T-helper 9 cell (primary cell): ENCODE measurements at regions not wholly inside any gene's neighbourhood (a gene's known extent, or its start where the extent isn't known, plus 50 kb on each side); places are given as distances from the start of the nearest gene placed in this dataset.
"Not testable (repeated sequence)": the region's sequence is repeated elsewhere in the genome, so short reads cannot be mapped to it uniquely, and the experiment has no call there.

ENCODE experiments used
- DNase-seq: peaks from one replicate; pipeline ENCODE4 v3.0.0-alpha.2; 2020

GRCh38 chr12:63406781-63407180 is 255.8 kb upstream of the AVPR1A start:
- no peak for DNase-seq

DNA sequence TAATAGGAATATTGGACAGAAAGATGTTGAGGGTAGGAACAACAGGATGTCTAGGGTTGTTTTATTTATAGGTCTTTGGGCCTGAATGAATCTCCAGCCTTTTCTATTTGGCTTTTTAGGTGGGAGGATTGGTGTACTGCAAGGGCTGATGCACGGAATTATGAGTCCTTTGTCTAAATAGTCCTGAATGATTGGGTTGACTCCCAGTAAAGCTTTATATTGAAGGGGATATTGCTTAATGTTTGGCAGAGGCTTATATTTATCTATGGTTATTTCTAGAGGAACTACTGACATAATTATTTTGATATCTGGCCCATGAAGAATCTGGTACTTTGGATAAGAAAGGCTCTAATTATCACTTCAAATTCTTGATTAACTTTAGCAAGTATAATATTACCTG is 253.6 kb upstream of the AVPR1A start:
- no peak for DNase-seq

GRCh38 chr12:63403256-63403655 is 252.3 kb upstream of the AVPR1A start:
- no peak for DNase-seq

DNA sequence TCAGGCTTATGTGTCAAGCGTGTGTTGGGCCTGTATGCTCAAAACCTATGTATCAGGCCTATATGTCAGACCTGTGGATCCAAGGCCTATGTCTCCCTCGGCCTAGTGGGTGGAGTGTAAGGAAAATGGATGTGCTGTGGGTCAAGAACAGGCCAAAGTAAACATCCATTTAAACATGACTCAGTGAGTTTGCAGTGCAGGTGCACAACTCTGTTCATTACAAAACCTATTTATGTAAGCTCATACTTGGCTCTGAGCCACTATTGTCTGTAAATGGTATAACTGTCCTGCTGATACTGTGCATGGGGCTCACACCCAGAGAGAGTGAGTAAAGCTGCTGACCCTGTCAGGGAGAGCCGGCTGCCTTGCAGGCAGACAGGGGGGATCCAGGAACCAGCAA is 249.7 kb upstream of the AVPR1A start:
- no peak for DNase-seq

GRCh38 chr12:63400318-63400717 is 249.3 kb upstream of the AVPR1A start:
- no peak for DNase-seq

GRCh38 chr12:63397807-63398206 is 246.8 kb upstream of the AVPR1A start:
- DNase-seq: no peak

GRCh38 chr12:63396135-63396534 is 245.1 kb upstream of the AVPR1A start:
- no peak for DNase-seq

DNA sequence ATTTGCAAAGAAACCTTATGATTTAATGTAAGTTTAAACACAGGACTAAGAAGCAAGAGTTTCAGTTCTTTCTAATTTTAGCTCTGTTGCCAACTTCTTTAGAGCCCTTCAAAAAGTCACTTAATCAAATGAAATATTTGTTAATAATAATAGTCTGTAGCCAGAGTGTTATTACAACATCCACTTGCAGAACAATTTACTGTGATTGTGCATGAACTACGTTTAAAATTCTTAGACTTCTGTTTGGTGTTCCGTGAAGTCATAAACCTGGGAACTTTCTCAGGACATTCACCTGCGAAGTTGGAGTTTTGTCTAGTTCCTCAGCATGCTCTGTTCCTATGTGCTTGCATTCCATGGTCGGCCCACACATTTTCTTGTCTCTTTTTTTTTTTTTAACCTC is 244.0 kb upstream of the AVPR1A start:
- no peak for DNase-seq

- no peak for DNase-seq
Measured at GRCh38 chr12:63394349-63394748, 243.3 kb upstream of the AVPR1A start.

DNA sequence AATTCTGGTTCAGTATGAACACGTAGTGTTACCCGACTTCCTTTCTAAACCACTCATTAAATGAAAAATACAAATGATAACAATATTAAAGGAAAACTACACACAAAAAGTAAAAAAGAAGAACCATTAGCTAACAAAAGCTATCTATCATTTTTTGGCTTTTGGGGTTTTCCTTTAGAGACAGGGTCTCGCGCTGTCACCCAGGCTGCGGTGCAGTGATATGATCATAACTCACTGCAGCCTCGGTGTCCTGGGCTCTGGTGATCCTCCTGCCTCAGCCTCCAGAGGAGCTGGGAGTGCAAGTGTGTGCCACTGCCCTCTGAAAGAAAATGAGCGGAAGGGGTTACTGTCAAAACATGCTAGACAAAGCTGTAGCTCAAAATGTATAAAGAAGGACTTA is 238.2 kb upstream of the AVPR1A start:
- DNase-seq: no peak

DNA sequence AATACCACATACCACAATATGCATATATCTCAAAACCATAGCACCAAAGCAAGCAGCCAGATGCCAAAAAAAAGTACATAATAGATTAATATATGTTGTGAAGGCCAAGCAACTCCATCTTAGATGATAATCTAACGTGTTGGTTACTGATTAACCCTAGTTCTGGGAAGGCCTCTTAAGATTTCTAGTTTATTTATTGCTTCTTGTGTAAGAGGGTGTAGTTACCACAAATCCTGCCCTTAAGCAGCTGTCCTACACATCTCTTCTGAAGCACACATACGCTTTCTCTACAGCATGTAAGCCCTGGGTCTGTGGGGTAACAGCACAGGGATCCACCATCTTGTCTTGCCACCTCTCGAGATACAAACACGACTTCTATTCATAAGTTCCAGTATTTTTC is 236.8 kb upstream of the AVPR1A start:
- no peak for DNase-seq

- no peak for DNase-seq
Measured at GRCh38 chr12:63382930-63383329, 231.9 kb upstream of the AVPR1A start.

DNA sequence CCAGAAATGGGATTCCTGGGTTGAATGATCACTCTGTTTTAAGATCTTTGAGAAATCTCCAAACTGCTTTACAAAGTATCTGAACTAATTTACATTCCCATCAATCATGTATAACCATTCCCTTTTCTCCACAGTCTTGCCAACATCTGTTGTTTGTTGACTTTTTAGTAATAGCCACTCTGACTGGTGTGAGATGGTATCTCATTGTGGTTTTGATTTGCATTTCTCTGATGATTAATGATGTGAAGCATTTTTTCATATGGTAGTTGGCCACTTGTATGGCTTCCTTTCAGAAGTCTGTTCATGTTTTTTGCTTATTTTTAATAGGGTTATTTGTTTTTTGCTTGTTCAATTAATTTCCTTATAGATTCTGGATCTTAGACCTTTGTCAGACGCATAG is 211.8 kb upstream of the AVPR1A start:
- no peak for DNase-seq

GRCh38 chr12:63362166-63362565 is 211.2 kb upstream of the AVPR1A start:
- DNase-seq: no peak

GRCh38 chr12:63354969-63355368 is 204.0 kb upstream of the AVPR1A start:
- no peak for DNase-seq

DNA sequence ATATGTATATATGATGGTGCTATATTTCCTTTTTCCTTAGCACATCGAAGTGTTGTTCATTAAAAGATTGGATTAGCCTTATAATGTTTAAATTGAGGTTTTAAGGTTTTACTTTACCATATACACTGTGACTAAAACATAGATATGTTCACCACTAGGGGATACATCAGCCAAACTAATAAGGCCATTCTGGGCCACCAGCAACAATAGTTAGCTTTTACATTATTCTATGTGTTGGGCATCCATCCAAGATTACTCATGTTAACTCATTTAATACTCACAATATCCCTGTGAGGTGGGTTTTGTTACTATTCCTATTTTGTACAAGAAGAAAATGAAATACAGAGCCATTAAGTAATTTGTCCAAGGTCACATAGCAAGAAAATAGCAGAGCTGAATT is 202.6 kb upstream of the AVPR1A start:
- DNase-seq: no peak

DNA sequence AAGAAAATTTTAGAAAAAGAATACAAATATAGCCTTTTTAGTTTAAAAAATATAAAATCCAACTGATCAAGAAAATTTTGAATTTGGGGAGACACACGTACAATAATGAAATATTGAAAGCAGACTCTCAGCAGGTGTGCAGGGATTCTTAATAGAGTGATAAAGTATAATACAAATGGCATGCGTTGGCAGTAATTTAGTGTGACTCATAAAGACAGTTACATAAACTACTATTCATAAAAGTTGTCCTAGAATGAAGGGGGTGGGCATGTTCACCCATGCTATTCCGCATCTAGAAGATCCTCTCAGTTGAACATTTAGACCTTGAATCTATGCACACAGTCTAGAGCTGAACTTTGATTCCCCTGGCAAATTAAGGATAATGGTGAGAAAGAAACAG is 200.4 kb upstream of the AVPR1A start:
- DNase-seq: no peak

DNA sequence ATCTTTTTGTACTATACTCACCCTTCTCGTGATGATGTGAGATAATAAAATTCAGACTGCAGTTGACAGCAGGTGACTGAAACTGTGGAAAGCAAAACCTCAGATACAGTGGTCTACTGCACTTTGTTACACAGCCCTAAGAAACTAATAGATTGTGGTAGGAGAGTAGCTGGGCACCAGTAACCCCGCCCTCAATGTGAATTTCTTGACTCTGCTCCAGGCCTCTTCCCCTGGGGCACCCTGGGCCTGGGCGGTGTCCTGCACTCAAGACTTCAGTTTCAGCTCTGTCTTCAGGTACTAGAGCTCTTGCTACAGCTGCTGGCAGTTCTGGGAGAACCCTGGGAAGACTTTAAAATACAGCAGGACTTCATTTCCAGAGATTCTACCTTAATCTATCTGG is 197.6 kb upstream of the AVPR1A start:
- no peak for DNase-seq

DNA sequence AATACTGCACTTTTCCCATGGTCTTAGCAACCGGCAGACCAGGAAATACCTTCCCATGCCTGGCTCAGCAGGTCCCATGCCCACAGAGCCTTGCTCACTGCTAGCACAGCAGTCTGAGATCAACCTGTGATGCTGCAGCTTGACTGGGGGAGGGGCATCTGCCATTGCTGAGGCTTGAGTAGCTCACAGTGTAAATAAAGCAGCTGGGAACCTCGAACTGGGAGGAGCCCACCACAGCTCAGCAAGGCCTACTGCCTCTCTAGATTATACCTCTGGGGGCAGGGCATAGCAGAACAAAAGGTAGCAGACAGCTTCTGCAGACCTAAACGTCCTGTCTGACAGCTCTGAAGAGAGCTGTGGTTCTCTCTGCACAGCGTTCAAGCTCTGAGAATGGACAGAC is 186.2 kb upstream of the AVPR1A start:
- DNase-seq: not testable (repeated sequence)

DNA sequence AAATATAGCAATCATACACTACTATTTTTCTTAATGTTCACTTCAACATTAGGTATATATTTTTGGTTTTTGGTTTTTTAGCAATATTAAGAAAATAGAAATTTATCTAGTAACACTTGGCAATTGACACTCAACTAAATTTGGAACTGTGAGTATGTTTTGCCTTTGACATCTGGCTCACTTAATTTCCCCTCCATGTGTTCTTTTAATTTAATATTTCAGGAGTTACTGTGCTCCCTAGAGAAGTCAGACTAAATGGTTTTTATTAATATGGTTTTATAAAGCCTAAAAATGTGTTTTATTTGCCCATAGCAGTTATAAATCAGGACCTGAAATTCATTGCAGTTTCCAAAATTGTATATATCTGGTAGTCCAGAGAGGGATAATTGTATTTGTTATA is 175.3 kb upstream of the AVPR1A start:
- DNase-seq: no peak

GRCh38 chr12:63325757-63326156 is 174.8 kb upstream of the AVPR1A start:
- no peak for DNase-seq

GRCh38 chr12:63323942-63324341 is 172.9 kb upstream of the AVPR1A start:
- no peak for DNase-seq

DNA sequence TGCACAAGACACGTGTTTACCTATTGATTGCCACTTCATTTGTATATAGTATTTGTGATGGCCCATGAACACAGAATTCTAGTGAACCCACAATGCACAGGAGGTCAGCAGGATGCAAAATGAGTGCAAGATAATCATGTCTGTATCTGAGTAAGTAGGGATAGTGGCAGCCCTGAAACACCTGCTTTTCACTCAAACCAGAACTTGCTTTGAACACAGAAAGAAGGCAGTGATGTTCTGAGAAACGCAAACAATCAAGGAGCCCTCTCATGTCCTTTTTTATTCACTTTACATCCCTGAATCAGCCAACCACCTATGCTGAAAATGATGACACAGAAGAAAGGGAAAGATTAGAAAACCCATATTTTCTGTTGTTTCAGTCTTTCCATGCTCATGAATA is 170.4 kb upstream of the AVPR1A start:
- no peak for DNase-seq

GRCh38 chr12:63319936-63320633 is 169.1 kb upstream of the AVPR1A start:
- no peak for DNase-seq

- DNase-seq: no peak
Measured at GRCh38 chr12:63319386-63319785, 168.4 kb upstream of the AVPR1A start.

DNA sequence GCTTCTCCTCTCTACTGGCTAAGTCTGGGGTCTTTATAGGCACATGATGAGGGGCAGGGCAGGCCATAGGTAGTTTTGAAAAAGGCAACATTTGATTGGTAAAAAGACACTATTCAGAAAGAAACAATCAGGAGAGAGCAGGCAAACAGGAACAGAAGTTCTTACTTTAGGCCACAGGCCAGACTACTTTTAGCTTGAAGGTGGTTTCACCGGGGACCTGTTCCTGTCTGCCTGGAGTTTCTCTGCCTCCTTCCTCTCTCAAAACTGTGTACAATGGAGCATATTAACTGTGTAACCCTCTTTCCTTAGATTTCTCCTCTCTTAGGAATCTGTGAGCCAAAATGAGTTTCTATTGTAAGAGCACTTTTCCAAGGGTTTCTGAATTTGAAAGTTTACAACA is 167.9 kb upstream of the AVPR1A start:
- no peak for DNase-seq
